VCaP (cell line): ENCODE measurements at regions not wholly inside any gene's neighbourhood (a gene's known extent, or its start where the extent isn't known, plus 50 kb on each side); places are given as distances from the start of the nearest gene placed in this dataset.

ENCODE experiments used
- H3K27ac ChIP-seq: fragments of 450-650 bp; 2 replicates; pipeline ENCODE4 v1.5.1; 2017
- TF ChIP-seq, protein P1 (sequence below): fragments of 450-650 bp; conservative IDR thresholded peaks from 2 replicates; pipeline ENCODE4 v1.5.1; 2017; ENCODE audit warnings: mild to moderate bottlenecking, moderate library complexity

- no peak overlapping the region for H3K27ac ChIP-seq
- TF ChIP-seq, protein P1, sequence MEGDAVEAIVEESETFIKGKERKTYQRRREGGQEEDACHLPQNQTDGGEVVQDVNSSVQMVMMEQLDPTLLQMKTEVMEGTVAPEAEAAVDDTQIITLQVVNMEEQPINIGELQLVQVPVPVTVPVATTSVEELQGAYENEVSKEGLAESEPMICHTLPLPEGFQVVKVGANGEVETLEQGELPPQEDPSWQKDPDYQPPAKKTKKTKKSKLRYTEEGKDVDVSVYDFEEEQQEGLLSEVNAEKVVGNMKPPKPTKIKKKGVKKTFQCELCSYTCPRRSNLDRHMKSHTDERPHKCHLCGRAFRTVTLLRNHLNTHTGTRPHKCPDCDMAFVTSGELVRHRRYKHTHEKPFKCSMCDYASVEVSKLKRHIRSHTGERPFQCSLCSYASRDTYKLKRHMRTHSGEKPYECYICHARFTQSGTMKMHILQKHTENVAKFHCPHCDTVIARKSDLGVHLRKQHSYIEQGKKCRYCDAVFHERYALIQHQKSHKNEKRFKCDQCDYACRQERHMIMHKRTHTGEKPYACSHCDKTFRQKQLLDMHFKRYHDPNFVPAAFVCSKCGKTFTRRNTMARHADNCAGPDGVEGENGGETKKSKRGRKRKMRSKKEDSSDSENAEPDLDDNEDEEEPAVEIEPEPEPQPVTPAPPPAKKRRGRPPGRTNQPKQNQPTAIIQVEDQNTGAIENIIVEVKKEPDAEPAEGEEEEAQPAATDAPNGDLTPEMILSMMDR: no peak
These were observed 51.5 kb upstream of the DLX6 start for GRCh38 chr7:96953676-96954513.
